Parathyroid adenoma (tissue), 2 donors: ENCODE measurements at regions not wholly inside any gene's neighbourhood (a gene's known extent, or its start where the extent isn't known, plus 50 kb on each side); places are given as distances from the start of the nearest gene placed in this dataset.
A peak's percentile ranks its signal among the peaks of the same experiment; 100 is the strongest.

Experiments
- H2AFZ ChIP-seq: fragments of 300-600 bp; sonication (generic); one replicate; pipeline ENCODE4 v1.7.0; 2017; ENCODE audit warnings: antibody characterized with exemption, mild to moderate bottlenecking
- H3K27ac ChIP-seq: fragments of 300-600 bp; sonication (generic); one replicate; pipeline ENCODE4 v1.7.0; 2017
- H3K27me3 ChIP-seq: fragments of 300-600 bp; sonication (generic); one replicate; pipeline ENCODE4 v1.7.0; 2017; ENCODE audit warnings: low read length; ENCODE audit not compliant: control insufficient read depth, insufficient read depth
- H3K36me3 ChIP-seq: fragments of 300-600 bp; sonication (generic); one replicate; pipeline ENCODE4 v1.7.0; 2017; ENCODE audit warnings: low read length; ENCODE audit not compliant: control insufficient read depth, insufficient read depth
- H3K4me1 ChIP-seq: fragments of 300-600 bp; sonication (generic); one replicate; pipeline ENCODE4 v1.7.0; 2017; ENCODE audit warnings: control low read depth
- H3K4me2 ChIP-seq: fragments of 300-600 bp; sonication (generic); one replicate; pipeline ENCODE4 v1.7.0; 2017; ENCODE audit warnings: low read length
- H3K4me3 ChIP-seq: fragments of 300-600 bp; sonication (generic); one replicate; pipeline ENCODE4 v1.7.0; 2017; ENCODE audit warnings: low read depth, low read length
- H3K79me2 ChIP-seq: fragments of 300-600 bp; sonication (generic); one replicate; pipeline ENCODE4 v1.7.0; 2017; ENCODE audit warnings: control low read depth
- H3K9ac ChIP-seq: fragments of 300-600 bp; sonication (generic); one replicate; pipeline ENCODE4 v1.7.0; 2017; ENCODE audit warnings: mild to moderate bottlenecking
- H3K9me3 ChIP-seq: fragments of 300-600 bp; sonication (generic); one replicate; pipeline ENCODE4 v1.7.0; 2017; ENCODE audit warnings: low read length; ENCODE audit not compliant: control insufficient read depth
- CTCF ChIP-seq: fragments of 300-600 bp; sonication (generic); IDR thresholded peaks from one replicate; pipeline ENCODE4 v1.7.0; 2017; ENCODE audit warnings: antibody characterized with exemption, mild to moderate bottlenecking
- donor health status: primary hyperparathyroidism.

- TF ChIP-seq CTCF: no peak
- Histone ChIP-seq H3K27me3 (no peaks in the 10 kb centered on the region), H3K9me3 (no peaks in the 10 kb centered on the region), H3K27ac (no peak overlapping the region), H2AFZ (no peak overlapping the region), H3K36me3 (no peaks in the 10 kb centered on the region), H3K4me3 (no peak overlapping the region), H3K4me1 (peaks cover 8% of the 10 kb centered on the region), H3K79me2 (no peaks in the 10 kb centered on the region), H3K4me2 (no peak overlapping the region), H3K9ac (no peak overlapping the region)
Measured at GRCh38 chr10:61830072-61830845, 71.2 kb upstream of the ARID5B start.

GRCh38 chr10:61830846-61831273 is 70.6 kb upstream of the ARID5B start:
- no peaks in the 10 kb centered on the region for H3K27me3 ChIP-seq
- H3K4me1 ChIP-seq: peaks cover 13% of the 10 kb centered on the region
- H2AFZ ChIP-seq: no peak overlapping the region
- H3K36me3 ChIP-seq: no peaks in the 10 kb centered on the region
- no peaks in the 10 kb centered on the region for H3K79me2 ChIP-seq
- no peak overlapping the region for H3K9ac ChIP-seq
- no peak overlapping the region for H3K27ac ChIP-seq
- H3K9me3 ChIP-seq: no peaks in the 10 kb centered on the region
- TF ChIP-seq CTCF: no peak
- no peak overlapping the region for H3K4me3 ChIP-seq
- H3K4me2 ChIP-seq: no peak overlapping the region

GRCh38 chr10:61832866-61833481 is 68.5 kb upstream of the ARID5B start:
- H3K9ac ChIP-seq: no peak overlapping the region
- no peaks in the 10 kb centered on the region for H3K79me2 ChIP-seq
- H2AFZ ChIP-seq: no peak overlapping the region
- H3K27me3 ChIP-seq: no peaks in the 10 kb centered on the region
- no peaks in the 10 kb centered on the region for H3K9me3 ChIP-seq
- no peak overlapping the region for H3K4me3 ChIP-seq
- no peak for TF ChIP-seq CTCF
- no peak overlapping the region for H3K4me2 ChIP-seq
- H3K36me3 ChIP-seq: no peaks in the 10 kb centered on the region
- H3K4me1 ChIP-seq: peaks cover 19% of the 10 kb centered on the region
- H3K27ac ChIP-seq: no peak overlapping the region

GRCh38 chr10:61834519-61834918 is 67.0 kb upstream of the ARID5B start:
- TF ChIP-seq CTCF: no peak
- Histone ChIP-seq H3K27me3 (no peaks in the 10 kb centered on the region), H3K79me2 (no peaks in the 10 kb centered on the region), H3K36me3 (no peaks in the 10 kb centered on the region), H3K4me3 (no peak overlapping the region), H3K4me1 (peaks cover 19% of the 10 kb centered on the region), H3K9ac (no peak overlapping the region), H2AFZ (peak overlapping the region; percentile 65), H3K27ac (no peak overlapping the region), H3K9me3 (no peaks in the 10 kb centered on the region), H3K4me2 (peak overlapping the region; percentile 1)
